ELR (cell line): ENCODE measurements at regions not wholly inside any gene's neighbourhood (a gene's known extent, or its start where the extent isn't known, plus 50 kb on each side); places are given as distances from the start of the nearest gene placed in this dataset.
"Not testable (repeated sequence)": the region's sequence is repeated elsewhere in the genome, so short reads cannot be mapped to it uniquely, and the experiment has no call there.

Source experiments
- DNase-seq: peaks from one replicate; pipeline ENCODE4 v3.0.0-alpha.2; 2015; ENCODE audit warnings: low read depth

GRCh38 chr11:12585861-12586260, 88.4 kb upstream of the TEAD1 start:
- DNase-seq: no peak

DNA sequence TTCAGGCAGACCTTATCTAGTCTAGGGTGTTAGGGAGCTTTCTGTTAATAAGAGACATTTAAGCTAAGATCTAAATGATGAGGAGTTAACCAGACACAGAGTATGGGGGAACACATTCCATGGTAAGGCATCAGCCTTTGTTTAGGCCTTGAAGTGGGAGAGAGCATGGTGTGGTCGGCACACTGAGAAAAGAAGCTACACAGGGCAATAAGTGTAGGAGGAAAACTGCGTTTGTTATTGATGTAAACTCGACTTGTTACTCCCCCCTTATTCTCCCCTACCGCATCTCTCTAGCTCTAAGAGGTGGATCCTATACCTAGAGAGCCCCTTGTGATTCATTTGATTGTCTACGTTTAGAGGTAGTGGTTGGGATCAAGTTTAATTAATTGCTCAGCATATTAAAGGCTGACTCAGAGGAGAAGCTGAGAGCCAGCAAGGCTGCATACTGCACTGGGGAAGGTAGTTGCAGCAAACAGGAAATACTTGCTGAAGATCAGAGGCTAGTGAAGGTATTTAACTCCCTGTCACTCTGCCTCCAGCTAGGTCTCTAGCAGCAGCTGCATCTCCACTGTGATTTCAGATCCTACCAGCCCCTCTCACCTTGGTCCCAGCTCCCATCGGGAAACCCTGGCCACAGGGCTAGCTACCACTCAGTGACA, 86.8 kb upstream of the TEAD1 start:
- peak; percentile 75 for DNase-seq

DNA sequence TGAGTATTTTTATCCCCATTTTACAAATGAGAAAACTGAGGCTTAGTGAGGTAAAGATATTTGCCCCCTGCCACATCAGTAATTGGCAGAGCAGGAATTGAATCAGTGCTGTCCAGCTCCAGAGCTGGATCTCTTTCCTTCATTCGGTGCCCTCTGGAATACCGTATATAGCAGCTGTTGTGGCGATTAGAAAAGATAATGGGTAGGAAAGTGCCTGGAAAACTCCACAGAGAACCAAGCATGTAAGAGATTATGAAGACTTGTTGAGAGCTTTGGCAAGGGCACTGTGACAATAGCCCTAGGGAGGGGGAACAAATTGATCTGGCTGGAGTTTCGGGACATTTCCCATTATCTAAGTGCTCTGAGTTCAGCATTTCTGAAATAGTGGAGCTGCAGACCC, 82.5 kb upstream of the TEAD1 start:
- no peak for DNase-seq

- DNase-seq: no peak
These were observed 81.9 kb upstream of the TEAD1 start for GRCh38 chr11:12592283-12592682.

DNA sequence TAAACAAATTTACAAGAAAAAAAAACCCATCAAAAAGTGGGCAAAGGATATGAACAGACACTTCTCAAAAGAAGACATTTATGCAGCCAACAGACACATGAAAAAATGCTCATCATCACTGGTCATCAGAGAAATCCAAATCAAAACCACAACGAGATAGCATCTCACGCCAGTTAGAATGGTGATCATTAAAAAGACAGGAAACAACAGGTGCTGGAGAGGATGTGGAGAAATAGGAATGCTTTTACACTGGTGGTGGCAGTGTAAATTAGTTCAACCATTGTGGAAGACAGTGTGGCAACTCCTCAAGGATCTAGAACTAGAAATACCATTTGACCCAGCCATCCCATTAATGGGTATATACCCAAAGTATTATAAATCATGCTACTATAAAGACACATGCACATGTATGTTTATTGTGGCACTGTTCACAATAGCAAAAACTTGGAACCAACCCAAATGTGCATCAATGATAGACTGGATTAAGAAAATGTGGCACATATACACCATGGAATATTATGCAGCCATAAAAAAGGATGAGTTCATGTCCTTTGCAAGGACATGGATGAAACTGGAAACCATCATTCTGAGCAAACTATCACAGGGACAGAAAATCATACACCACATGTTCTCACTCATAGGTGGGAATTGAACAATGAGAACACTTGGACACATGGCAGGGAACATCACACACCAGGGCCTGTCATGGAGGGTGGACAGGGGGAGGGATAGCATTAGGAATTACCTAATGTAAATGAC, 79.0 kb upstream of the TEAD1 start:
- not testable (repeated sequence) for DNase-seq

- DNase-seq: peak; percentile 50
These were observed 75.6 kb upstream of the TEAD1 start for GRCh38 chr11:12598330-12599256.

- DNase-seq: peak; percentile 52
These were observed 74.6 kb upstream of the TEAD1 start for GRCh38 chr11:12599408-12600143.

- DNase-seq: no peak
These were observed 73.4 kb upstream of the TEAD1 start for GRCh38 chr11:12600829-12601228.

GRCh38 chr11:12602421-12602820, 71.8 kb upstream of the TEAD1 start:
- peak; percentile 21 for DNase-seq

- DNase-seq: no peak
These were observed 70.8 kb upstream of the TEAD1 start for GRCh38 chr11:12603143-12604088.

DNA sequence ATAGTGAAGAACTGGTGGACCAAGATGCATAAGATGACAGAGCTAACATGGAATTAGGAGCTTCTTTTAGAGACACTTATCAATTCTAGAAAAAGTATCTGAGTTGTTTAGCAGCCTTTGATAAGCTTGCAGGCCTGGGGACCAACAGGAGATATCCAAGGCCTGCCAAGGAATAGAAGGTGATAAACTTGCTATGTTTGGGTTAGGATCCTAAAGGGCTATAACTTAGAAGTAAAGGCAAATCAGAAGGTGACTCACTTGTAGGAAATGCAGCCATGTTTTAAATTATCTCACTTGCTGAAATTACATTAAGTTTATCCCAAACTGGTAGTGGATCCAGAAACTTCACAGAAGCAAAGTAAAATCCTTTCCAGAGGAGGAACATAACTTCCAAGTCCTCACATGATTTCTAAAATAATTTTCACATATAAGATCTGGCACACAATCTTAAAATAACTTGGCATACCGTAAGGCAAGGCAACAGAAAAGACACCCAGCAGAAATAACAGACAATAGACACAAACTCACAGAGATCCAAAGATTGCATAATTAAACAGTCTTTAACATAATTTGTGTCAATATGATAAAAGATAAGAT, 69.6 kb upstream of the TEAD1 start:
- DNase-seq: no peak

DNA sequence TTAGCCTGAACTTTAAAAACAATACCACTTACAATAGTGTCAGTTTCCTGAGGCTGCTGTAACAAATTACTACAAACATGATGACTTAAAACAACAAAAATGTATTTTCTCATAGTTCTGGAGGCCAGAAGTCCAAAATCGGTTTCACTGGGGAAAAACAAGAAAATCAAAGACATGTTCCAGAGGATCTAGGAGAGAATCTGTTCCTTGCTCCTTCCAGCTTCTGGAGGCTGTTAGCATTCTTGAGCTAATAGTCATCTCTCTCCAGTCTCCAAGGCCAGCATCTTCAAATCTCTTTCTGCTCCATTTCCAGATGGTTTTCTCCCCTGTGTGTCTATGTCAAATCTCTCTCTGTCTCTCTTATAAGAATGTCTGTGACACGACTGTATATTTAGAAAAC, 67.6 kb upstream of the TEAD1 start:
- DNase-seq: peak; percentile 73

- not testable (repeated sequence) for DNase-seq
These were observed 65.5 kb upstream of the TEAD1 start for GRCh38 chr11:12608678-12609077.

- no peak for DNase-seq
These were observed 62.9 kb upstream of the TEAD1 start for GRCh38 chr11:12611352-12611751.

GRCh38 chr11:12617632-12618031, 56.6 kb upstream of the TEAD1 start:
- no peak for DNase-seq

DNA sequence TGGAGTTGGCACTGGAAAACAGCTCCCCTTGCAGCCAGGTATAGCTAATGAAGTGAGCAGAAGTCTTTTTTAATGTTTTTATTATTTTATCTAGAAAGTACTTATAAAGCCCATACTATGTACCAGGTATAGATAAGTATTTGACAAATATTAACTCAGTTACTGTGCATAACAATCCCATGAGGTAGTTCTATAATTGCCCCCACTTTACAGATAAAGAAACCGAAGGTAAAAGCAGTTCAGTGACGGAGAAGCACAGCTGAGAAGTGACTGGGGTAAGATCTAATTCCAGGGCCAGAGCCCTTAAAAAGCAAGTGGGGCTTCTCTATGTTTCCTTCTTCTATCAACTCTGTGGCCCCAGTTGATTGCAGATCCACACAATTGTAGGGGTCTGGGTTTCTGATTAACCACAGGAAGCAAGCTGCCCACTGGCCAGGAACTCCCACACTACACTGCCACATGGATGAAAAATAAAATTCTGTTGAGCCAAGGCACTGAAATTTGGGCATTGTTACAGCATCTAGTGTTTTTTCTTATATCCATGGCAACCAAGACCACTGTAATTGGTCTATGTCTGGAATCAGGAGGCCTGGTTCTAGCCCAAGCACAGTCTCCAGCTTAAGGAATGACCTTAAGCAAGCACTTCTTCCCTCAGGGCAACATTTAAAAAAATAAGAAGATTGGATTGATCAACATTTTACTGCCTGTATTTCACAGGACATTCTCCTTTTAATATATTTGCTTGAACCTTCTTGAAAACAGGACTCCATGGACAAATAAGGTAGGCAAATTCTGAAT, 55.3 kb upstream of the TEAD1 start:
- DNase-seq: no peak

GRCh38 chr11:12623869-12624268, 50.4 kb upstream of the TEAD1 start:
- no peak for DNase-seq
